Keratinocyte (primary cell): ENCODE measurements at regions not wholly inside any gene's neighbourhood (a gene's known extent, or its start where the extent isn't known, plus 50 kb on each side); places are given as distances from the start of the nearest gene placed in this dataset.

Experiments used
- EZH2 ChIP-seq: IDR thresholded peaks from one replicate; pipeline ENCODE4 v1.6.1; 2012; ENCODE audit warnings: inconsistent platforms, mild to moderate bottlenecking, low read length, moderate library complexity
- TF ChIP-seq, protein P1 (sequence below), 3 experiments: IDR thresholded peaks in 1 of 3; conservative IDR thresholded peaks in 1 of 3; optimal IDR thresholded peaks in 1 of 3; 2 replicates in 2 of 3; 3 replicates in 1 of 3; pipeline versions ENCODE3 to v1.5.1; 2011; ENCODE audit warnings: low read length in 3 of 3, mild to moderate bottlenecking in 3 of 3, moderate library complexity in 2 of 3, control low read depth in 1 of 3, inconsistent platforms in 1 of 3; ENCODE audit not compliant: insufficient read depth in 2 of 3; ENCODE audit errors: extremely low read depth in 1 of 3

DNA sequence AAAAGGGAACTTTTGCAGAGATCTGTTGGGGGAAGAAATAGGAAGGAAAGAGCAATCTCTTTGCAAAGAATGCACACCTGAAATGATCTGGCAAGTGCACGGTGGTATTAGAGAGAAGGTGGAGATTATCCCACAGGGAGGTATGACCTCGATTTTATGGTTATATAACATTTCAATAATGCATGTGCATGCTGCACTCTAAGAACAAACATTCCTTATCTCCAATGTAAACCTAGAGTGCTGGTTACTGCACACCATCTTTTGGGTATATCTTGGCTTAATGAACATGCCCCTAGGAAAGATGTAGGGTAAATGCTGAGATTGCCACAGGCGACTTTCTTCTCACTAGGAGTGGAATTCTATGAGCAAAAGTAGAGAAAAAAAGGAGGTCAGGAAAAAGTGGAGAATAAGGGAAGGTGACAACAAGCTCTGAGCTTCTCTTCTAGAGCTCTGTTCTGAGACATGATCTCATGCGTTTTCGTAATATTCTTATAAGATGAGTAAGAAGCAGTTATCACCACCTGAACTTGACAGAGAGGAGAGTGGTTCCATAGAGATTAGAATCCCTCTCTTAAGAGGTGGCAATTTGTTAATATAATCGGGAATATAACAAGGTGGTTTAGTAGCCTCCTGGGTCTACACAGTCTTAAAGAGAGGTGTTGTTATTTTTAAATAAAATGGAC is 117.5 kb upstream of the TMC3 start:
- TF ChIP-seq, protein P1, sequence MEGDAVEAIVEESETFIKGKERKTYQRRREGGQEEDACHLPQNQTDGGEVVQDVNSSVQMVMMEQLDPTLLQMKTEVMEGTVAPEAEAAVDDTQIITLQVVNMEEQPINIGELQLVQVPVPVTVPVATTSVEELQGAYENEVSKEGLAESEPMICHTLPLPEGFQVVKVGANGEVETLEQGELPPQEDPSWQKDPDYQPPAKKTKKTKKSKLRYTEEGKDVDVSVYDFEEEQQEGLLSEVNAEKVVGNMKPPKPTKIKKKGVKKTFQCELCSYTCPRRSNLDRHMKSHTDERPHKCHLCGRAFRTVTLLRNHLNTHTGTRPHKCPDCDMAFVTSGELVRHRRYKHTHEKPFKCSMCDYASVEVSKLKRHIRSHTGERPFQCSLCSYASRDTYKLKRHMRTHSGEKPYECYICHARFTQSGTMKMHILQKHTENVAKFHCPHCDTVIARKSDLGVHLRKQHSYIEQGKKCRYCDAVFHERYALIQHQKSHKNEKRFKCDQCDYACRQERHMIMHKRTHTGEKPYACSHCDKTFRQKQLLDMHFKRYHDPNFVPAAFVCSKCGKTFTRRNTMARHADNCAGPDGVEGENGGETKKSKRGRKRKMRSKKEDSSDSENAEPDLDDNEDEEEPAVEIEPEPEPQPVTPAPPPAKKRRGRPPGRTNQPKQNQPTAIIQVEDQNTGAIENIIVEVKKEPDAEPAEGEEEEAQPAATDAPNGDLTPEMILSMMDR (optimal IDR thresholded peaks at IDR 0.05 in 1 of 3, IDR thresholded peaks at IDR 0.05 in 1 of 3, conservative IDR thresholded peaks at IDR 0.05 in 1 of 3; ENCODE audit: extremely low read depth in 1 of 3, insufficient read depth in 2 of 3, low read length in 3 of 3) = no peak
- no peak for TF ChIP-seq EZH2
